Activated CD8-positive, alpha-beta T cell treated with anti-CD3 and anti-CD28 coated beads, Interleukin-2, amount 10 ng/mL, durations not matched to agents 7 days and 5 days (primary cell): ENCODE measurements at regions not wholly inside any gene's neighbourhood (a gene's known extent, or its start where the extent isn't known, plus 50 kb on each side); places are given as distances from the start of the nearest gene placed in this dataset.

Experiments used
- ATAC-seq: fragments of 150-1000 bp; cut with Tn5 transposase; one replicate; pipeline ENCODE4 v1.10.0; 2021; ENCODE audit warnings: moderate library complexity
- CTCF ChIA-PET: fragments of 350-600 bp; sonication (Branson Sonifier 250); formaldehyde crosslinking; loops from one replicate; lab custom pipeline; 2021; ENCODE audit warnings: antibody characterized with exemption; lab: Charles Lee
- POLR2A ChIA-PET: fragments of 350-600 bp; sonication (Branson Sonifier 250); formaldehyde crosslinking; loops from one replicate; lab custom pipeline; 2021; ENCODE audit warnings: antibody characterized with exemption; lab: Charles Lee
- DNase-seq: peaks from one replicate; pipeline ENCODE4 v3.0.0-alpha.2; 2020
- H3K27ac Mint-ChIP-seq: one replicate; pipeline ENCODE4 v1.8.0; 2021; ENCODE audit warnings: mild to moderate bottlenecking, mixed read lengths
- H3K27me3 Mint-ChIP-seq: one replicate; pipeline ENCODE4 v1.8.0; 2021; ENCODE audit warnings: low read depth, mixed read lengths
- H3K36me3 Mint-ChIP-seq: one replicate; pipeline ENCODE4 v1.8.0; 2021; ENCODE audit warnings: low read depth, mixed read lengths
- H3K4me1 Mint-ChIP-seq: one replicate; pipeline ENCODE4 v1.8.0; 2021; ENCODE audit warnings: low read depth, mixed read lengths
- H3K4me3 Mint-ChIP-seq: one replicate; pipeline ENCODE4 v1.8.0; 2021; ENCODE audit warnings: mild to moderate bottlenecking, mixed read lengths
- H3K9me3 Mint-ChIP-seq: one replicate; pipeline ENCODE4 v1.8.0; 2022; ENCODE audit warnings: mixed read lengths; ENCODE audit not compliant: insufficient read depth

GRCh38 chr14:80146941-80147340 lies 64.4 kb downstream of the DIO2 start:
- POLR2A ChIA-PET, result no interaction called here
- CTCF ChIA-PET, result no interaction called here
- H3K9me3 Mint-ChIP-seq, result no peaks in the 10 kb centered on the region
- H3K27me3 Mint-ChIP-seq, result no peaks in the 10 kb centered on the region
- ATAC-seq (no peak), DNase-seq (no peak)
- H3K27ac Mint-ChIP-seq, result no peak overlapping the region
- H3K4me1 Mint-ChIP-seq, result no peaks in the 10 kb centered on the region
- no peak overlapping the region for H3K4me3 Mint-ChIP-seq
- no peaks in the 10 kb centered on the region for H3K36me3 Mint-ChIP-seq

- Mint-ChIP-seq H3K4me3 (no peak overlapping the region), H3K27me3 (no peaks in the 10 kb centered on the region), H3K9me3 (peaks cover 15% of the 10 kb centered on the region), H3K36me3 (no peaks in the 10 kb centered on the region), H3K4me1 (no peaks in the 10 kb centered on the region), H3K27ac (no peak overlapping the region)
- CTCF ChIA-PET, result no interaction called here
- ATAC-seq, result no peak
- DNase-seq, result no peak
- POLR2A ChIA-PET, result no interaction called here
Measured at GRCh38 chr14:80136358-80136757, 74.9 kb downstream of the DIO2 start.

DNA sequence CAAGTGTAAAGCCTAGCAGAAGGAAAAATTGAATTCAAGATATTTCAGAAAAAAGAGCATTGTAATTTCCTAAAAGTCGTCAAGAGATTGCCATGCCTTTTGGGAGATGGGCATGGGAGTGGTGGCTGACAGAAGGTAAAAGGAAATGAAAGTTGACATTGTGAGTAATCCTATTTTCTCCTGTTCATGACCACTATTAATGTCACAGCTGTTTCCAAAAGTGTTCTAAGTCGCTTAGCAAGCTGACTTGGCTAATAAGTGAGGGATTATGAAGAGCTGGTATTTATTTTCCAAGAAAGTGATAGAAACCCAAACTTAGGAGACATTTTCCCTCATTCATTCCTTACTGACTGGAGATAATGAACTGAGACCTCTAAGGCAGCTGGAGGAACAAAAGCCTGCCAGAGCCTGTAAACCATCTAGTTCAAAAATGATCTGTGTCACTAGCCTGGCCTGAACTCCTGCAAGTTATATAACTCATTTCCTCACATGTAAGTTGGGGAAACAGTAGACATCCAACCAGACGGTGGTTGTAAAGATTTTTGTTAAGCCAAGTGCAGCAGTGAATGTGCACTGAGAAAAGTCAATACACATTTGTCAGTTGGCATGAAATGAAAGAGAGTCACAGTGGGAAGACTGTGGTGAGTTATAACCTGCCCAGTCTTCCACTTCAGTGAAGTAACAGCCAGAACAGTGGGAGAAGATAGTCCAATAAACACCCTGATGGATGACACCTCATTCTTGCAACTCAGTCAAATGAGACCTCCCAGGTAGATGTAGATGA lies 75.8 kb downstream of the DIO2 start:
- no peak overlapping the region for H3K27ac Mint-ChIP-seq
- ATAC-seq, result no peak
- DNase-seq, result no peak
- H3K9me3 Mint-ChIP-seq, result peaks cover 15% of the 10 kb centered on the region
- no peak overlapping the region for H3K4me3 Mint-ChIP-seq
- no peaks in the 10 kb centered on the region for H3K27me3 Mint-ChIP-seq
- no peaks in the 10 kb centered on the region for H3K36me3 Mint-ChIP-seq
- POLR2A ChIA-PET, result no interaction called here
- H3K4me1 Mint-ChIP-seq, result no peaks in the 10 kb centered on the region
- CTCF ChIA-PET, result no interaction called here

DNA sequence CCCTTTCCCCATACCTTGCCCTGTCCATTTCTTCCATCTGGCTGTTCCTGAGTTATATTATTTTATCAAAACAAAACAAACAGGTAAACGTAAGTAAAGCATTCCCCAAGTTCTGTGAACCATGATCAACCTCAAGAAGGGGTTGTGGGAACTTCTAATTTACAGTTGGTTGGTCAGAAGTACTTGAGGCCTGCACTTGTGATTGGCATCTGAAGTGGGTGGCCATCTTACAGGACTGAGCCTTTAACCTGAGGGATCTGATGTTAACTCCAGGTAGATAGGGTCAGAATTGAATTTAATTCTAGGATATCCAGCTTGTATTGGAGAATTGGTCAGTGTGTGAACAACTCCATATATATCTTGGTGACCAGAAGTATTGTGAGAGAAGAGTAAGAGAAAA lies 77.0 kb downstream of the DIO2 start:
- POLR2A ChIA-PET, result no interaction called here

GRCh38 chr14:80133457-80133856 lies 77.8 kb downstream of the DIO2 start:
- ChIA-PET POLR2A (no interaction called here), CTCF (no interaction called here)
- H3K9me3 Mint-ChIP-seq, result peaks cover 15% of the 10 kb centered on the region
- H3K4me1 Mint-ChIP-seq, result no peaks in the 10 kb centered on the region
- no peak overlapping the region for H3K27ac Mint-ChIP-seq
- no peak overlapping the region for H3K4me3 Mint-ChIP-seq
- ATAC-seq (no peak), DNase-seq (no peak)
- H3K27me3 Mint-ChIP-seq, result no peaks in the 10 kb centered on the region
- H3K36me3 Mint-ChIP-seq, result no peaks in the 10 kb centered on the region

More for the DNA sequence above, 77.0 kb downstream of the DIO2 start:
- Mint-ChIP-seq H3K27ac (no peak overlapping the region), H3K4me1 (no peaks in the 10 kb centered on the region), H3K36me3 (no peaks in the 10 kb centered on the region), H3K27me3 (no peaks in the 10 kb centered on the region), H3K9me3 (peaks cover 15% of the 10 kb centered on the region), H3K4me3 (no peak overlapping the region)
- no peak for ATAC-seq
- CTCF ChIA-PET, result no interaction called here
- no peak for DNase-seq

DNA sequence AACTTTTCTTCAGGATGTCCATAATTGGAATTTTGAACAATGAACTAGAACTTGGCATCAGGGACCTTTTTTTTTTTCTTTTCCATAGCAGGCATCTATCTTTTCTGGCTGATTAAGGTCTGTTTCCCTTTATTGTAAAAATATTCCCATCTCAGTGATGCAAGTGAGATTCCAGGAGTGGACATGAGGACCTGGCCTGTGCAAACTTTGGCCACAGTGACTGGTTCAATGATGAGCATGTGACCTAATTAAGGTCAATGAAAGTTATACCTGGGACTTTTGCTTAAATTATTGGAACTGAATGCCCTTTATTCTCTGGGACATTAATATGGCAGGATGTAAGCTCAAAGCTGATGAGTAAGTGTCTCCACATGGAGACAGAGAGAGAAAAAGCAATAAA lies 83.8 kb downstream of the DIO2 start:
- Mint-ChIP-seq H3K27ac (no peak overlapping the region), H3K27me3 (no peaks in the 10 kb centered on the region), H3K36me3 (no peaks in the 10 kb centered on the region), H3K9me3 (peaks cover 10% of the 10 kb centered on the region), H3K4me3 (no peak overlapping the region), H3K4me1 (no peaks in the 10 kb centered on the region)
- ChIA-PET CTCF (no interaction called here), POLR2A (no interaction called here)
- ATAC-seq, result no peak
- DNase-seq, result no peak

- no peak for ATAC-seq
- H3K4me1 Mint-ChIP-seq, result no peaks in the 10 kb centered on the region
- H3K27me3 Mint-ChIP-seq, result no peaks in the 10 kb centered on the region
- ChIA-PET POLR2A (no interaction called here), CTCF (no interaction called here)
- H3K36me3 Mint-ChIP-seq, result no peaks in the 10 kb centered on the region
- no peak overlapping the region for H3K4me3 Mint-ChIP-seq
- DNase-seq, result no peak
- no peak overlapping the region for H3K27ac Mint-ChIP-seq
- H3K9me3 Mint-ChIP-seq, result peaks cover 14% of the 10 kb centered on the region
Measured at GRCh38 chr14:80124794-80125193, 86.5 kb downstream of the DIO2 start.

GRCh38 chr14:80117876-80118275 lies 93.4 kb downstream of the DIO2 start:
- ATAC-seq, result no peak
- no peak overlapping the region for H3K4me3 Mint-ChIP-seq
- CTCF ChIA-PET, result no interaction called here

GRCh38 chr14:80116157-80116556 lies 95.1 kb downstream of the DIO2 start:
- Mint-ChIP-seq H3K36me3 (no peaks in the 10 kb centered on the region), H3K27me3 (no peaks in the 10 kb centered on the region), H3K9me3 (no peaks in the 10 kb centered on the region), H3K27ac (no peak overlapping the region), H3K4me3 (no peak overlapping the region), H3K4me1 (no peaks in the 10 kb centered on the region)
- DNase-seq, result no peak
- POLR2A ChIA-PET, result no interaction called here
- ATAC-seq, result no peak
- CTCF ChIA-PET, result no interaction called here

More at GRCh38 chr14:80117876-80118275, 93.4 kb downstream of the DIO2 start:
- Mint-ChIP-seq H3K9me3 (peaks cover 4% of the 10 kb centered on the region), H3K36me3 (no peaks in the 10 kb centered on the region), H3K4me1 (no peaks in the 10 kb centered on the region), H3K27ac (no peak overlapping the region), H3K27me3 (no peaks in the 10 kb centered on the region)
- POLR2A ChIA-PET, result no interaction called here
- no peak for DNase-seq

- H3K36me3 Mint-ChIP-seq, result no peaks in the 10 kb centered on the region
- POLR2A ChIA-PET, result no interaction called here
- CTCF ChIA-PET, result no interaction called here
- H3K27ac Mint-ChIP-seq, result no peak overlapping the region
- DNase-seq (no peak), ATAC-seq (no peak)
- H3K4me3 Mint-ChIP-seq, result no peak overlapping the region
- no peaks in the 10 kb centered on the region for H3K4me1 Mint-ChIP-seq
- no peaks in the 10 kb centered on the region for H3K9me3 Mint-ChIP-seq
- no peaks in the 10 kb centered on the region for H3K27me3 Mint-ChIP-seq
Measured at GRCh38 chr14:80110721-80111120, 100.6 kb downstream of the DIO2 start.

GRCh38 chr14:80109055-80109454 lies 102.2 kb downstream of the DIO2 start:
- Mint-ChIP-seq H3K4me1 (no peaks in the 10 kb centered on the region), H3K27me3 (no peaks in the 10 kb centered on the region), H3K4me3 (no peak overlapping the region), H3K27ac (no peak overlapping the region), H3K36me3 (no peaks in the 10 kb centered on the region), H3K9me3 (no peaks in the 10 kb centered on the region)
- ChIA-PET POLR2A (no interaction called here), CTCF (no interaction called here)
- no peak for DNase-seq
- no peak for ATAC-seq

- no peaks in the 10 kb centered on the region for H3K9me3 Mint-ChIP-seq
- no peak for DNase-seq
- no peak overlapping the region for H3K27ac Mint-ChIP-seq
- ChIA-PET POLR2A (no interaction called here), CTCF (no interaction called here)
- no peak overlapping the region for H3K4me3 Mint-ChIP-seq
- no peaks in the 10 kb centered on the region for H3K36me3 Mint-ChIP-seq
- no peak for ATAC-seq
- no peaks in the 10 kb centered on the region for H3K27me3 Mint-ChIP-seq
- no peaks in the 10 kb centered on the region for H3K4me1 Mint-ChIP-seq
Measured at GRCh38 chr14:80108430-80108829, 102.9 kb downstream of the DIO2 start.

GRCh38 chr14:80105488-80105994 lies 105.8 kb downstream of the DIO2 start:
- CTCF ChIA-PET, result no interaction called here
- ATAC-seq (no peak), DNase-seq (no peak)
- Mint-ChIP-seq H3K27me3 (no peaks in the 10 kb centered on the region), H3K36me3 (no peaks in the 10 kb centered on the region), H3K4me3 (no peak overlapping the region), H3K27ac (no peak overlapping the region), H3K4me1 (no peaks in the 10 kb centered on the region), H3K9me3 (no peaks in the 10 kb centered on the region)
- POLR2A ChIA-PET, result no interaction called here
